HG03439 (cell line): ENCODE measurements at regions not wholly inside any gene's neighbourhood (a gene's known extent, or its start where the extent isn't known, plus 50 kb on each side); places are given as distances from the start of the nearest gene placed in this dataset.

Source experiments
- ATAC-seq: cut with Tn5 transposase; IDR thresholded peaks from one replicate; pipeline ENCODE4 v1.9.1; 2021; ENCODE audit warnings: mild to moderate bottlenecking, moderate library complexity; ENCODE audit not compliant: unreplicated experiment

- no peak for ATAC-seq
Measured at GRCh38 chr18:70380915-70381896, 92.4 kb downstream of the SOCS6 start.
